NCI-H1694 (cell line): ENCODE measurements at regions not wholly inside any gene's neighbourhood (a gene's known extent, or its start where the extent isn't known, plus 50 kb on each side); places are given as distances from the start of the nearest gene placed in this dataset.
"Not testable (repeated sequence)": the region's sequence is repeated elsewhere in the genome, so short reads cannot be mapped to it uniquely, and the experiment has no call there.

Source experiments
- DNase-seq: peaks from one replicate; lab custom pipeline; 2025; lab: John Stamatoyannopoulos, UW

DNA sequence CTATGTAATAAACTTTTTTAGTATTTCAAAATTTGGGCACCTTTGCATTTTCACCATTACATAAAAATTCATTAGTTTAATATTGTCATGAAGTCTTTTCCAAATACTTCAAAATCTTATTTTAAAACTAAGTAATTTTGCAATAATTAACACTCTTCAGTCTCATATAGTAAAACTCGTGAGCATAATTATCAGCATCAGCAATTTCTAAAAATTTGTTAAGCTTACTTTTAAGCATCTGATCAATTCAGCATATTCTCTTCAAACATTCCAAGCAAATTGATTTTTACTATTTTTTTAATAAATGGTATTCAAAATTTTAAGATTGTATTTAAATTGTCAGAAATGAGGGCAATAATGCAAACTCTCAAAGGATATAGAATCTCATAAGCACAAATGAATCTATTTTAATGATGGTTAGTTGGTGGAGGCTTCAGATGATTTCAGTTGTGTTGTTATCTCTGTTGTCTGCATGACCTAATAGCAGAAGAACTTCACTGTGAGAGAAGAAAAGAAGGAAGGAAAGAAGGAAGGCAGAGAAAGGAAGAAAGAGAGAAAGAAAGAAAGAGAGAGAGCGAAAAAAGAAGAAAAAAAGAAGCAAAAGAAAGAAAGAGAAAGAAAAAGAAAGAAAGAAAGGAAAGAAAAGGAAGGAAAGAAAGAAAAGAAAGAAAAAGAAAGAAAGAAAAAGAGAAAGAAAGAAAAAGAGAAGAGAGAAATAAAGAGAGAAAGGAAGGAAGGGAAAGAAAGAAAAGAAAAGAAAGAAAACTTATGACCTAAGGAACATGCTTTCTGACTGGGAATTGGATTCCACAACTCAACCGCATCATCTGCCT, 860.5 kb downstream of the NCAM2 start:
- no peak for DNase-seq

DNA sequence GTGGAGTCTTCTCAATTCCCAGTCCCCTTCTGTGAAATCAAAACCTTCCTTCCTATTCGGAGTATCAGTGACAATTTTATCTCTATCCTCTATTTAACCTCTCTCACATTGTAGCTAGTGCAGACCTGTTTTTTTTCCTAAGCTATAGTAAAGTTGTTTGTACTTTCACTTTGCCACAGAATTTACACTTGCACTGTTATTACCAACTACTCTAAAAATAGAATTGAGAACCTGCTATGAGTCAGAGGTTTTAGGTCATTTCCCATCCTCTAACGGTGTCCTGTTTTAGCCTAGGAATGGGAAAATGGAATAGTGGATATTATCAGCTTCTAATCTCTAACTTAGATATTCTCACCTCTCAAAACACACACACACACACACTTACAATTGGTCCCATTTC, 862.7 kb downstream of the NCAM2 start:
- no peak for DNase-seq

DNA sequence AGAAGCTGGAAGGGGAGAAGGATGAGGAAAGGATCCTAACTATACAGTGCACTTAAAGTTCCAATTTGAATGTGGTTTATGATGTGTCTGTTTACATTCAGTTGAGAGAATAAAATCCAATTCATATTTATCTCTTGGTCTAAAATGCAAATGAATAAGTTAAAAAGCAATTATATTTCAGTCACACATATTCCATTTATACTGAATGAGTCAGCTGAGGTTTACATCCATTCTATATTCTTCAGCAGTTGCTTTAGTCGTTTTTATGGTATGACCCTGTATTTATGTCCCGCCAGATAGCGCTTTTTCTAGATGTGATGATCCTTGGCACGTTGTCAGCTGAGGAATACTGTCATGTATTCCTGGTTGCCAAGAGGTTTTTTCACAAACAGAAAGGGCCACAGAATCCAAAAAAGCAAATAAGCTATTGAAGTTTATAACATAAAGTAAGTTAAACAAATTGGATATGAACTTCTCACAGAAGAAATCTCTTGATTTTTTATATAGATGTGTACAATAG, 866.2 kb downstream of the NCAM2 start:
- no peak for DNase-seq

DNA sequence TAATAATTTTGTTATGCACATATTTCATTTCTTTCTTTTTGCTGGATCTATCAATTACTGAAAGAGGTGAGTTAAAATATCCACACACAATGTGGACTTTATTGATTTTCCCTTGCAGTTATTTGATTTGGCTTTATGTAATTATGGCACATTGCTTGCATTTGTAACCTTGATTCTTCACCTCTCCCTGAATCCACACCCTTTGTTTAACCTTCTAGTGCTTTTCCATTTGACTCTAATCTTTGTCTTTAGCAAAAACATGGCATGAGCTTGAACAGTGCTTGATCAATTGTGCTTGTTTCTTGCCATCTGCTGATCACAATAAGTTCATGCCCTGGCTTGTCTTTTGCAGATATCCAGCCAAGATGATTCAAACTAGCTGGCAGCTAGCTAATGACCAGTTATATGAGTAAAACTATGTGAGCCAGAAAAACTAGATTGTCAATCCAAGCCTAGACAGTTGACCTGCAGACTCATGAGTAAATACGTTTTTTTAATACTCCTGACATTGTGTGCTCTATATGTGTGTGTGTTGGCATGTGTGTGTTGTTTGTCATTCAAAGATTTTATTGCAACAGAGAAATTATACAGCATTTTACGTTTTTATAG, 899.2 kb downstream of the NCAM2 start:
- no peak for DNase-seq

DNA sequence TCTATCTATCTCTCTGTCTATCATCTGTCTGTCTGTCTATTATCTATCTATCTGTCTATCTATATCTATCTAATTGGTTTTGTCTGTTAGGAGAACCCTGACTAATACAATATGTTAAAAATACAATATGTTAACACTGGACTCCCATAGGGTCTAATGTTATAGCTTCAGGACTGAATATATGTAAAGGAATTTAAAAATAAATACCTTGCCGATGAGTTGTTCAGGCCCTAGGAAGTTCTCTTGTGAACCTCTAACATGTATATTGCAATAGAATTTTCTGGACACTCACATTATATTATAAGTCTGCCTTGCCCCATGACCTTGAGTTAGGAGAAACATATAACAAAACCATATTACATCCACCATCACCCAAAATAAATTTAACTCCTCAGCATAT, 900.6 kb downstream of the NCAM2 start:
- DNase-seq, result no peak

DNA sequence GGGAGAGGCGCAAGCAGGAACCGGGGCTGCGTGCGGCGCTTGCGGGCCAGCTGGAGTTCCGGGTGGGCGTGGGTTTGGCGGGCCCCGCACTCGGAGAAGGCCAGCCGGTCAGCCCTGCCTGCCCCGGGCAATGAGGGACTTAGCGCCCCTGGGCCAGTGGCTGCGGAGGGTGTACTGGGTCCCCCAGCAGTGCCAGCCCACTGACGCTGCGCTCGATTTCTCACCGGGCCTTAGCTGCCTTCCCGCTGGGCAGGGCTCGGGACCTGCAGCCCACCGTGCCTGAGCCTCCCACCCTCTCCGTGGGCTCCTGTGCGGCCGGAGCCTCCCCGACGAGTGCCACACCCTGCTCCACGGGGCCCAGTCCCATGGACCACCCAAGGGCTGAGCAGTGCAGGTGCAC, 904.2 kb downstream of the NCAM2 start:
- not testable (repeated sequence) for DNase-seq

DNA sequence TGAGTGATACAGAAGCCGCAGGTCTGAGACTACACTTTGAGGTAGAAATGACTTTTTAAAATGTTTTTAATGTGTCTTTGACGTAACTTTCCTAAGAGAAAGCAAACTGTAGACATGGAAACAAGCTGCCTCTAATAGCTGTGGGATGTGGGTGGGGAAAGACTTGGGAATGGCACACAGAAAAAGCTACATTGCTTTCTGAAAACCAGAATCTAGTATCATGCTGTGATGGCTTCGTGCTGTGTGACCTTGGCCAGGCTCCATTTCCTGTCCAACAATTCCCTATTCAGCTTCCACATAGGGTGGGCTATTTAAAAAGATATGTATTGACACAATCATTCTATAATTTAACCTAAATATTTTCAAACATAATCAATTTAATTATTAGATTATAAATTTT, 909.1 kb downstream of the NCAM2 start:
- no peak for DNase-seq

DNA sequence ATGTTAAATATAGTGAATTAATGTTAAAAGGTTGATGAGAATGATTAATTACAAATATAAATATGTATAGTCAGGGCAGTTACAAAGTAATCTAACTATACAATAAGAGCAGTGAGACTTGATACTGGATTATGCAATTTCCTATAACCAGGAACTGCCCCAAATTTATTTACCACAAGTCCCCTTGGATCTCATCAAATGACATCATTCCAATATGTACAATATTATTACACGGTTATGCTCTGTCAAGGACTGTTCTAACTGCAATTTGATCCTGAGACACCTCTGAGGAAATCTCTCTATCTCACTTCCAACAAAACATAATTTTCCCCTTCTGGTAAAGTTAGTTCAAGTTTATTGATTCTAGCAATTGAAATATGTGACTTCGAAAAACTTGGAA, 917.6 kb downstream of the NCAM2 start:
- no peak for DNase-seq

DNA sequence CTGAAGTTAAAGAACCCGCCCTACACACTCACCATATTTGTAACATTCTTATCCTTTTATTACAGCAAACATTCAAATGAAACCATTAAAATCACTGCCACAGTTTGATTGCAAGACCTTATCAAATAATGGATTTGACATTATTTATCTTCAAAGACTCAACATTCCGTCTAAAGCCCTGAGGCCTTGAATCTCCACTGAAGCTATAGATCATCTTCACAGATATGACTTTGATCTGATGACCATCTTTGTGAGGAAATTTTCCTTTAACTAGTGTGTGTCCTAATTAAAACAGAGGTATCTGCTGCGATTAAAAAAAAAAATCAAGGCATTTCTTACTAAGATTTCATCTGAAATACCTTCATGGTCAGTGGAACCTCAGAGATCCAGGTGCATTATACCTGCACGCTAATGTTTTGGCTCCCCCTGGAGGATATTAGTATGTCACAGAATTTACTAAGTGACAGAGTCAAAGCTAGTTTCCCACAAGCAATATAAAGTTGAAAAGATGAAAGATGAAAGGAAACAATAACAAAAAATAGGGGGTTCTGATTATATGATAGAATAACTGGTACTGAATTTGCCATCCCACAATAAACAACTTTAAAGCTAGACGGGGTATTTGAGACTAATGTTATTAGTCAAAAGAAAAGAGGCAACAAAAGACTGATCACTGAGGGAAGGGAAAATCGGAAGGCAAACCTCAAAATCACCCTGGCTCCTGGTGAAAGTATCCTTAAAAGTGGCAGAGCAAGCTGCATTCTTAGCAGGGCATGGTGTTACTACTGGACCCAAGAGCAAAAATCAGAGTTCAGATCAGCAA, 923.4 kb downstream of the NCAM2 start:
- DNase-seq, result peak; percentile 8

DNA sequence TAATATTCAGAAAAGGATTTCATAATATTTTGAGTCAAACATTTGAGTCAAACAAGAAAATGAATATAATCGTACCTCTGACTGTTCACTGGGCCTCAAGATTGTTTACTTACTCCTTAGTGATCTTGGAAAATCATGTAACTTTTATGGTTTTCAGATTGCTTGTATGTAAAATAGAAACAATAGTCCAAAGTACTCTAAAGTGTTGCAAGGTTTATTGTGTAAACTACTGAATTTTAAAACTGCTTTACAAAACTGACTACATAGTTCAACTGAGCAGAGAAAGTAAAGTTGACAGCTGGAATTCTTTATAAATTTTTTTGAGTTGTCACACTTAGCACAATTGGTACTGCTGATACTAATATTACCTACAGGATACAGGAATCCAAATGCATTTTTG, 931.0 kb downstream of the NCAM2 start:
- no peak for DNase-seq

DNA sequence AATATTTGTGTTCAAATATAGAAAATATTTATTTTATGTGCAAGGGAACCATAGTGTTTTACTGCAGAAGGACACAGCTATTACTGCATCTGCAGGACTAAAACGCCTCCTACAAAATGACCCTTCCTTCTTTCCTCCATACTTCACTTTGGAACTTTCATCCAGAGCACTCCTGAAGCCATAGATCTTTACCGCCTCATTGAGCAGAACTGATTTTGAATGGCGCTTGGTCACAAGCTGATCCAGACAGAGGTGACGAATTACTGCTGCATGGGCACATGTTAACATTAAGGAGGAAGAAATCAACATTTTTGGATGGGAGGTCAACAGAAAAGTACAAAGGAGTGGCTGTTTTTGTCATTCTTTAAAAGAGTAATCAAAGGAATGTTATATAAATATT, 931.6 kb downstream of the NCAM2 start:
- DNase-seq, result no peak

DNA sequence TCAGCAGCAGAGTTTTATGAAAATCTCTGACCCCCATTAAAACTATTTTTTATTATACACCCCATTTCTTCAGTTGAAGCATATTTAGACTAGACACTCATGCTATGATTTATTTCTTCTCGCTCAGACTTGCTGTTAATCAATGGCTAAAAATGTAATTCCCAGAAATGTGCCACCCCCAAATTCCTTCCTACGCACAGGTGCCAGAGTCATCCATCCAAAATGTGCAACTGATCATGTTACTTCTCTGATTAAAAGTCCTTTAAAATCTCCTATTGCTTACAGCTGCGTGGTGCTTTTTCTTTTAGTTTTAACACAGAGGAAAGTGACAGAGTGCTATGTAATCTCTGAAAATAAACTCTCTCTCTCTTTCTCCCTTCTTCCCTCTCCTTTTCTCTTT, 954.4 kb downstream of the NCAM2 start:
- DNase-seq, result no peak

DNA sequence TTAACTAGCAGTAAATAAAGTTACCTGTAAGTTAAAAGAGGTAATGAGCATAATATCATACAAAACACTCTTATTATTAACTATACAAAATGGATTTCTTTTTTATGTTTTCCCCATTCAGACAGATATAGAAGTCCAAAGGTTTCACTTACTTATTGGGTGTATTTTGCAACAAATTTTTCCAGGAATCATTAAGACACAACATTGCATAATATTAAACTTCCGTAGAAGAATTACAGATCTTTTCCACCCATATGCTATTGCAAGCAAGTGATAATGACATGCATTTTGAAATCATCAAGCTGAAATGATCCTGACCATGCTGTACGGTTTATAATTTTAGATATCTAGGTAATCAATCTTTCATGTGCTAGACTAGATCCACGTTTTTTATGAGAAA, 957.0 kb downstream of the NCAM2 start:
- no peak for DNase-seq

DNA sequence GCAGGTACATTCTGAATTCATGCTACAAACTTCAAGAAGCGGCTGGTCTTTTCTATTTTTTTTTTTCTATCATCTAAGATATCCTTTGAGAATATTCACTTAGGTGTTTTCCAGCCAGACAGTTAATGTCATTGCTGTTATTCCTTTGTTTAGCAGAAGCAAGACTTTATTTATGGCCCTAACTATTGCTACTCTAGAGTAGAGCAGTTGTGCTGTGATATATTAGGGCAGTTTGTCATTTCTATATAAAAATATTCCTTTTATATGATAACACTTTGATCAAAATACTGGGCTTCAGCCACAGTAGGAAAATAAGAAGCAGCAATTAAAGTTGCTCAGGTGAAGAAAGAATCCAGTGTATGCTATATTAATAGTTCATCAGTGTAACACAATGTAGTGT, 959.3 kb downstream of the NCAM2 start:
- no peak for DNase-seq

DNA sequence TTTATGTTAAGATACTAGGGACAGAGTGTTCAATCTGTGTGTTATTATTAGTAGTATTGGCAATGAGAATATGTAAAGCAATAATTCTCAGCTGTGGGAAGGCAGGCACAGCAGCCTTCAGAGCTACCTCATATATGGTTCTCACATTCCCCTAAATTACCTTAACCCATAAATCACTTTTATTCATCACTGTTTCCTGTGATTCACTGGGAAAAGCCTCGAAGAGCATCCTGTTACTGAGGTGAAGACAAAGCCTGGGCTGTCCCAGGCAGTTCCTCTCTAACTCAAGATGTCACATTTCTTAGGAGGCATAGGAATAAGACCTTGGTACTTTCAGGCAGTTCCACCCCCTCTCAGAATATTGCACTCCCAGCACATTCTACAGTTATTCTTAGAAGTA, 965.7 kb downstream of the NCAM2 start:
- no peak for DNase-seq

DNA sequence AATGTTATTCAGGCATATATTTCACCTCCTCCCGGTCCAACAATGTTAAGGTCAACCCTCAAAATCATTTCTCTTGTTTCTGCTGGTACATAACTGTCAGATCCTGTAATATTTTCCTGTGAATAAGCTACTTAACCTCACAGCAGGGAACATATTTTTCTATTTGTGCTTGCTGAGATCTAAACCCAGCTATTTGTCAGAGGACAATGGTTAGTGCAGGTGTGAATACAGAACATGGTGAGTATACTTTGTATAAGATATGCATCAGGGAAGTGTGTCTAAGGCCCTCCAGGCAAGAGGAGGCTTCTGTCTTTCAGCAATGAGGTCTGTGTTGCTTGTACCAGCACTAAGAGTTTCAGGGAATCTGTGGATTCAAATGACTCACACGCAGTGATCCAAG, 970.6 kb downstream of the NCAM2 start:
- no peak for DNase-seq

DNA sequence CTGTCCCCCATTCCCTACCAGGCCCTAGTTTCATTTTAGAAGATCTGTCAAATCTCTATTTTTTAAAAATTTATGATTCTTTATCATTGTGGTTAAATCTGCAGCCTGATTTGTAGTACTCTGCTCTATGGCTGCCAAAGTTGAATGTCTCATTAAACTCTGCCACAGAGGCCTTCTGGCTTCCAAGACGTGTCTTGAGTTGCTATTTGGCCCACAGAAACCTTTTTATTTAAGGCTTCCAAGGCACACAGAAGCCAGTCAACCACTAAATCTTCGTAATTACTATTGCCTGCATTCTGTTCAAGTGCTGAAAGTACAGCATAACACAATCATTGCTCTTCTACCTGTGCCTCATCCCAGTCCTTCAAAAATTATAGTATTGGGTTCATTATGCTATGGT, 971.0 kb downstream of the NCAM2 start:
- DNase-seq, result no peak

DNA sequence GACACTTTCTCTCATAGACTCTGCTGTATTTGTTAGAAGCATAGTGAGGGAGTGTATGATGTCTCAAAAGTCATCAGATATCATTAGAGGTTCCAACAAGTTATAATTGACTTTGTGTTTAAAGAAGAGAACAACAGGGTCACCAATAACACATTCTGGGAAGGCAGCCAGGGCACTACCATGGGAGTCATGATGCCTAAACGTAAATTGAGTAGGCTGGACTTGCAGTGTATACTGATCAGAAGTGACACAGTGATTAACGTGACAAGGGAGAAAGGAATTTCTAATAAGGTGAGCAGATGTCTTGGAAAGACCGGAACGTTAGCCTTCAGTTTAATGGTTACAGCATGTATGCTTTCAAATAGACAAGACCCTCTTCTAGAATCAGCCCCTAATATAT, 973.2 kb downstream of the NCAM2 start:
- DNase-seq, result no peak

DNA sequence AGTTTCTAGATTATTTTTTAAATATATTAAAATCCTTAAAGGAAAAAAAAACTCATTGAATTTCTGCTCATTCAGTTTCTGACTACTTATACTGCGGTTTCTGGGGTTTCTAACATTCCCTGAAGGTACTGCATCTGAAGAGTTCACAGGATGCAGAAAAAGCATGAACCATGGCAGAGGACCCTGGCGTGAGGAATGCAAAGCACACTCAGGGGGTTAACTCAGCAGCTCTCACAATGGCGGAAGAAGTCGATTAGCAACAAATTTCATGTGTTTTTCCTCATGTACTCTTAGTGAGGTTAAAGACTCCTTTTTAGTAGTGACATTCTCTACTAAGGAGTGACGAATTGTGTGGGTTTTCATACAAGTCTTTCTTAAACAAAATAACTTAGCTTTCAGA, 975.6 kb downstream of the NCAM2 start:
- no peak for DNase-seq

DNA sequence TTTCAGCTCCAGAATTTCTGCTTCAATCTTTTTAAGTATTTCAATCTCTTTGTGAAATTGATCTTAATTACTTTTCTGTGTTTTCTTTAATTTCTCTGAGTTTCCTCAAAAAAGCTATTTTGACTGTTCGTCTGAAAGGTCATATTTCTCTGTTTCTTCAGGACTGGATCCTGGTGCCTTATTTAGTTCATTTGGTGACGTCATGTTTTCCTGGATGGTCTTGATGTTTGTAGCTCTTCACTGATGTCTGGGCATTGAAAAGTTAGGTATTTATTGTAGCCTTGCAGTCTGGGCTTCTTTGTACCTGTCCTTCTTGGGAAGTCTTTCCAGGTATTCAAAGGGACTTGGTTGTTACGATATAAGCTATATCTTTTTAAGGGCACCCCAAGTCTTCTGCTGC, 998.7 kb downstream of the NCAM2 start:
- no peak for DNase-seq

DNA sequence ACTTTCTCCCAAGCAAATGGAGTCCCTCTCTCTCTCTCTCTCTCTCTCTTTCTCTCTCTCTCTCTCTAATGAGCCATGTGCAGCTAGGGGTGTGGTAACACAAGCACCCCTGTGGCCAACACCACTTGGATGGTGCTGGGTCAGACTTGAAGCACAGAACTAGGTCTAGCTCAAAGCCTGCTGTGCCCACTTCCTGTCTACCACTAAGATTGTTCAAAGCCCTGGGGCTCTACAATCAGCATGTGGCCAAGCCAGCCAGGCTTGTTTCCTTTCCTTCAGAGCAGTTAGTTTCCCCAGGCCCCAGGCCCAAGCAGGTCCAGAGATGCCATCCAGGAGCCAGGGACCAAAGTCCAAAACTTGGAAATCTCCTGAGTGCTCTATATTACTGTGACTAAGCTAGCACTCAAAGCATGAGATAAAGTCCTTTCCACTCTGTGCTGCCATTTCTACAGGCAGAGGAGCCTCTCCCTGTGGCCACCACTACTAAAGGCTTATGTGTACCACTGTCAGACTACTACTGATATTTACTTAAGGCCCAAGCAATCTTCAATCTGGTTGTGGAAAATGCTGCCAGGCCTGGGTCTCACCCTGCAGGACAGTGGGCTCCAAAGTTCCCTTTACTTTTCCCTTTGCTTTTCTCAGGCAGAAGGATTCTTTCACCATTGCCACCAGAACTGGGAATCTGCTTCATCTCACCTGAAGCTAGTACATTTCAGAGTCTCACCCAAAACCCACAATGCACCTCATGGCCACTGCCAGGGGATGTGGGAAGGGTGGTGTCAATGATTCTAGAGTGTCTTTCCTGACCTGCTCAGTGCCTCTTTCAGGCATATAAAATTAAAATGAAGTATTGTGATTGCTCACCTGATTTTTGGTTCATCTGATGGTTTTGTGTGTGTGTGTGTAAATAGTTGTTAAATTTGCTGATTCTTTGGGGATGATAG, 999.5 kb downstream of the NCAM2 start:
- DNase-seq, result no peak

DNA sequence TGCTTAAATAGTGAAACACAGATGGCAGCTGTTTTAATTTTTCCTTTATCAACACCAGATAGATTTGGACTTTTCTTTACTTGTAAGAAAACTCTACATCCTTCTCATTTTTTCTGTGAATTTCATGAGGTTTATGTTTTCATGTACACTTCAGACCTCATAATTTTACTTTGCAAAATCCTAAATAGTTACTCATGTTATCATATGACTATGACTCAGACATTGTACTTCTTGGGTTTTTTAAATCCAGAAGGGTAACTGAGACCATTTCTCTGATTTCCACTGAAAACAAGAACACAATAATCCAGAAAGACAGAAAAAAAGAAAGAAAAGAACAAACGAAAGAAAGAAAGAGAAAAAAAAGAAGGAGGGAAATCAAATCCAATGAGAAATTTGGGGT, 1021.6 kb downstream of the NCAM2 start:
- no peak for DNase-seq
